Stimulated activated CD4-positive, alpha-beta T cell treated with anti-CD3 and anti-CD28 coated beads, Interleukin-1b, Interleukin-23, amount 100 ng/mL, for 1 hour (primary cell): ENCODE measurements at regions not wholly inside any gene's neighbourhood (a gene's known extent, or its start where the extent isn't known, plus 50 kb on each side); places are given as distances from the start of the nearest gene placed in this dataset.

Source experiments
- DNase-seq, 2 donors: peaks; one replicate each; pipeline ENCODE4 v3.0.0-alpha.2; 2020; ENCODE audit warnings: low read depth in 2 of 2

- DNase-seq = no peak
These were observed 69.6 kb upstream of the ARMC2 start for GRCh38 chr6:108778421-108779186.

- no peak for DNase-seq
These were observed 68.5 kb upstream of the ARMC2 start for GRCh38 chr6:108779536-108780275.

- no peak for DNase-seq
These were observed 67.4 kb upstream of the ARMC2 start for GRCh38 chr6:108780784-108781183.

GRCh38 chr6:108781419-108782100, 66.7 kb upstream of the ARMC2 start:
- no peak for DNase-seq

GRCh38 chr6:108782179-108783041, 65.8 kb upstream of the ARMC2 start:
- DNase-seq = peak; percentile 47 to 53

GRCh38 chr6:108785653-108786052, 62.6 kb upstream of the ARMC2 start:
- no peak for DNase-seq

- DNase-seq = no peak
These were observed 59.8 kb upstream of the ARMC2 start for GRCh38 chr6:108788416-108788815.

DNA sequence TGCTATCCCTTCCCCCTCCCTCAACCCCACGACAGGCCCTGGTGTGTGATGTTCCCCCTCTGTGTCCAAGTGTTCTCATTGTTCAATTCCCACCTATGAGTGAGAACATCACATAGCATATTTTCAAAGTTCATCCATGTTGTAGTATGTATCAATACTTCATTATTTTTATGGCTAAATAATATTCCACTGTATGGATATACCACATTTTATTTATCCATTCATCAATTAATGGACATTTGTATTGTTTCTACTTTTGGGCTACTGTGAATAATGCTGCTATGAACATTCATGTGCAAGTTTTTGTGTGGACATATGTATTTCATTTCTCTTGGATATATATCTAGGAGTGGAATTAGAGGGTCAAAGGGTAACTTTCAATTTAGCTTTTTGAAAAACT, 58.7 kb upstream of the ARMC2 start:
- no peak for DNase-seq

GRCh38 chr6:108791700-108792099, 56.5 kb upstream of the ARMC2 start:
- no peak for DNase-seq

GRCh38 chr6:108793516-108794251, 54.5 kb upstream of the ARMC2 start:
- DNase-seq = no peak

GRCh38 chr6:108795122-108795521, 53.1 kb upstream of the ARMC2 start:
- DNase-seq = no peak

GRCh38 chr6:108795814-108796213, 52.4 kb upstream of the ARMC2 start:
- no peak for DNase-seq

- no peak for DNase-seq
These were observed 51.3 kb upstream of the ARMC2 start for GRCh38 chr6:108796875-108797274.

DNA sequence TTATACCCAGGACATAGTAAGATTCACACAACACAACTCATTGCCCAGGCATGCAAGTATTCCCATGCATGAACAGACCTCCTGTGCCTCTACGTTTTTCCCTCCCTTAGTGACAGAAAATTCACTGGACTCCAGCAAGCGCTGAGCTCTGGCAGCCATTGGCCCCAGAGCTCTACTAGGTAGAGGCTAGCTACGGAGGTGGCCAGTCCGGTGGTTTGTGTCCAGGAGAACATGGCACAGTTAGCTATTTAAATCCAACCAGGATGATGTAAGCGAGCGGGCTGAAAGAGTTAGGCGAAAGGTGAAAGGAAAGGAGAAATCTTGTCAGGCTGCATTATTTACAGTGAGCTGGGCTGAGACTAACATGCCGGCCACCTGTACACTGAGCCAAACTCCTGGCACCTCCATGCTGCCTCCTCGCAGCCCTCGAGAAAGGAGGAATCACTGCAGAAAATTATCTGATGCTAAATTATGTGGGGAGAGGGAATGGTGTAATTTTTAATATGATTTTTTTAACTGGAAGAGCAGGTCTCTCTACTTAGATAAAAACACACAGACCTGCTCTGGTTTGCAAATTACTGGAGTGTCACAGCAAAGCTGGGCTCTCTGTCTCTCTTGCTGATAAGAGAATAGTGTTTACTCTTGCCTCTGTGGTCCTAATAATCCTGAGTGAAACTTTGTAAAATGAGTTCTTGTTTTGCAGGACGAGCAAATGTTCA, 50.1 kb upstream of the ARMC2 start:
- no peak for DNase-seq
